PC-9 (cell line): ENCODE measurements at regions not wholly inside any gene's neighbourhood (a gene's known extent, or its start where the extent isn't known, plus 50 kb on each side); places are given as distances from the start of the nearest gene placed in this dataset.
"Not testable (repeated sequence)": the region's sequence is repeated elsewhere in the genome, so short reads cannot be mapped to it uniquely, and the experiment has no call there.

Experiments used
- BruUV-seq: library from RNA; stranded (reverse); fragments of 400-500 nt; replicated peaks from 2 replicates; lab custom pipeline; 2021; lab: Mats Ljungman, UMichigan
- CTCF ChIA-PET: fragments of 300-600 bp; sonication (Branson Sonifier 250); formaldehyde crosslinking; loops from one replicate; lab custom pipeline; 2022; ENCODE audit warnings: antibody characterized with exemption; lab: Charles Lee
- POLR2A ChIA-PET: fragments of 300-600 bp; sonication (Branson Sonifier 250); formaldehyde crosslinking; loops from one replicate; lab custom pipeline; 2022; ENCODE audit warnings: antibody characterized with exemption; ENCODE audit not compliant: unreplicated experiment; lab: Charles Lee
- DNase-seq, 2 experiments: peaks; one replicate each; pipeline versions ENCODE4 v3.0.0 to v3.0.0-alpha.2; 2015 to 2022; ENCODE audit warnings: mixed read lengths in 1 of 2
- H2AFZ ChIP-seq: fragments of 200-600 bp; sonication (generic); 2 replicates; pipeline ENCODE4 v1.8.1; 2017; ENCODE audit warnings: antibody characterized with exemption
- H3F3A ChIP-seq: fragments of 200-600 bp; sonication (generic); 2 replicates; pipeline ENCODE4 v1.8.1; 2017; ENCODE audit warnings: antibody characterized with exemption, mild to moderate bottlenecking, low read depth; ENCODE audit not compliant: insufficient read depth
- H3K27ac ChIP-seq: fragments of 200-600 bp; sonication (generic); 2 replicates; pipeline ENCODE4 v1.6.1; 2016; ENCODE audit warnings: mixed run types
- H3K27me3 ChIP-seq: fragments of 200-600 bp; sonication (generic); 2 replicates; pipeline ENCODE4 v1.6.1; 2016; ENCODE audit warnings: low read depth, mixed run types; ENCODE audit not compliant: insufficient read depth
- H3K36me3 ChIP-seq: fragments of 200-600 bp; sonication (generic); 2 replicates; pipeline ENCODE4 v1.6.1; 2016; ENCODE audit warnings: low read depth, mixed run types
- H3K4me1 ChIP-seq: fragments of 200-600 bp; sonication (generic); replicated peaks from 2 replicates; pipeline ENCODE4 v1.6.1; 2016; ENCODE audit warnings: mixed run types; ENCODE audit not compliant: insufficient read depth
- H3K4me2 ChIP-seq: fragments of 200-600 bp; sonication (generic); 2 replicates; pipeline ENCODE4 v1.6.1; 2017; ENCODE audit warnings: mixed run types
- H3K4me3 ChIP-seq: fragments of 200-600 bp; sonication (generic); 2 replicates; pipeline ENCODE4 v1.6.1; 2016; ENCODE audit warnings: mixed run types
- H3K79me2 ChIP-seq: fragments of 200-600 bp; sonication (generic); 2 replicates; pipeline ENCODE4 v1.6.1; 2017; ENCODE audit warnings: low read depth, mixed run types
- H3K9me2 ChIP-seq: fragments of 200-600 bp; sonication (generic); 2 replicates; pipeline ENCODE4 v1.8.1; 2017; ENCODE audit warnings: mild to moderate bottlenecking; ENCODE audit not compliant: insufficient read depth
- H3K9me3 ChIP-seq: fragments of 200-600 bp; sonication (generic); 2 replicates; pipeline ENCODE4 v1.8.1; 2016; ENCODE audit warnings: low read depth; ENCODE audit not compliant: insufficient read depth
- H4K20me1 ChIP-seq: fragments of 200-600 bp; sonication (generic); 2 replicates; pipeline ENCODE4 v1.8.1; 2017; ENCODE audit not compliant: insufficient read depth
- CTCF ChIP-seq: fragments of 200-600 bp; sonication (generic); conservative IDR thresholded peaks from 2 replicates; pipeline ENCODE4 v1.6.1; 2017; ENCODE audit warnings: mixed run types, antibody characterized with exemption, mild to moderate bottlenecking, moderate library complexity
- EZH2 ChIP-seq: fragments of 200-600 bp; sonication (generic); IDR thresholded peaks from 2 replicates; pipeline ENCODE4 v1.8.0; 2017; ENCODE audit warnings: antibody characterized with exemption, low read depth
- intact Hi-C: fragments of 100-400 bp; cut with micrococcal nuclease; formaldehyde crosslinking; loops from one replicate; pipeline ENCODE4 v1.10.0; 2022; ENCODE audit not compliant: unreplicated experiment

- H3K4me1 ChIP-seq: peaks cover 16% of the 10 kb centered on the region
- CTCF ChIA-PET: no interaction called here
- H3F3A ChIP-seq: peaks cover 8% of the 10 kb centered on the region; the same call in 1 of the 2 replicates
- no peaks in the 10 kb centered on the region for H3K36me3 ChIP-seq
- no peaks in the 10 kb centered on the region for H3K79me2 ChIP-seq
- BruUV-seq: no TSS peak
- no peak overlapping the region for H3K27ac ChIP-seq
- H3K27me3 ChIP-seq: no peaks in the 10 kb centered on the region
- no peak overlapping the region for H3K4me2 ChIP-seq
- no peak for TF ChIP-seq CTCF
- no peak for TF ChIP-seq EZH2
- no peak for DNase-seq
- no peaks in the 10 kb centered on the region for H4K20me1 ChIP-seq
- no peaks in the 10 kb centered on the region for H3K9me2 ChIP-seq
- no peak overlapping the region for H3K4me3 ChIP-seq
- intact Hi-C loops: no loop called here
- POLR2A ChIA-PET: no interaction called here
- H2AFZ ChIP-seq: no peak overlapping the region
- H3K9me3 ChIP-seq: no peaks in the 10 kb centered on the region
These were observed 132.4 kb downstream of the MRPL57 start for GRCh38 chr13:21308906-21309305.

GRCh38 chr13:21309542-21310172 is 133.2 kb downstream of the MRPL57 start:
- ChIA-PET POLR2A (no interaction called here), CTCF (no interaction called here)
- no peak overlapping the region for H2AFZ ChIP-seq
- intact Hi-C loops: no loop called here
- H3F3A ChIP-seq: peaks cover 8% of the 10 kb centered on the region; the same call in 1 of the 2 replicates
- no TSS peak for BruUV-seq
- no peak overlapping the region; the same call in 1 of the 2 replicates for H3K4me2 ChIP-seq
- TF ChIP-seq CTCF (no peak), EZH2 (no peak)
- H3K36me3 ChIP-seq: no peaks in the 10 kb centered on the region
- no peaks in the 10 kb centered on the region for H3K79me2 ChIP-seq
- peaks cover 16% of the 10 kb centered on the region for H3K4me1 ChIP-seq
- DNase-seq: no peak
- H3K27me3 ChIP-seq: no peaks in the 10 kb centered on the region
- H3K4me3 ChIP-seq: no peak overlapping the region
- peak overlapping the region; percentile 55 for H3K27ac ChIP-seq
- no peaks in the 10 kb centered on the region for H3K9me2 ChIP-seq
- no peaks in the 10 kb centered on the region for H3K9me3 ChIP-seq
- no peaks in the 10 kb centered on the region for H4K20me1 ChIP-seq

DNA sequence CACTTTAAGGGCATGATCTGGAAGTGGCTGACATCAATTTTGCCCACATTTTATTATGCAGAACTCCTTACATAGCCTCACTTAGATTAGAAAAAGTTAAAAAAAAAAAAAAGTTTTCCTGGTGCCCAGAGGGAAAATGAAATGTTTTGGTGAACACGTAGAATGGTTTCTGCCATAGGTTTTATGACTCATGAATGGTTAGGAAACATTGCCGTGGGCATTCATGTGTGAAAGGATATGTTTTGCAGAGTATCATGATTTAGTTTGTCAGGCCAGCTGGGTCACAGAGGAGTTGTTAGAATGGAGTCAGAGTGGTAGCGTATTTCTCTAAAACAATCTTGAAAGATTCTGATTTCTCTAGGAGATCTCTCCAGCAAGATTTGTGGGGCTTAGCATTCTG is 133.8 kb downstream of the MRPL57 start:
- Histone ChIP-seq H2AFZ (no peak overlapping the region), H3K4me3 (no peak overlapping the region), H3K27me3 (no peaks in the 10 kb centered on the region), H3K9me3 (no peaks in the 10 kb centered on the region), H3K4me1 (peaks cover 16% of the 10 kb centered on the region), H3F3A (peaks cover 8% of the 10 kb centered on the region; the same call in 1 of the 2 replicates), H3K79me2 (no peaks in the 10 kb centered on the region), H4K20me1 (no peaks in the 10 kb centered on the region), H3K9me2 (no peaks in the 10 kb centered on the region), H3K4me2 (no peak overlapping the region; the same call in 1 of the 2 replicates), H3K27ac (peak overlapping the region; percentile 55), H3K36me3 (no peaks in the 10 kb centered on the region)
- no TSS peak for BruUV-seq
- DNase-seq: peak in 1 of 2 experiments; percentile 80
- intact Hi-C loops: no loop called here
- TF ChIP-seq CTCF: no peak
- TF ChIP-seq EZH2: no peak
- CTCF ChIA-PET: no interaction called here
- POLR2A ChIA-PET: no interaction called here

GRCh38 chr13:21314976-21315375 is 138.5 kb downstream of the MRPL57 start:
- H3K9me3 ChIP-seq, H3F3A ChIP-seq, BruUV-seq, intact Hi-C loops, CTCF ChIA-PET, H3K9me2 ChIP-seq, H3K27me3 ChIP-seq, H3K4me2 ChIP-seq, H3K79me2 ChIP-seq, H4K20me1 ChIP-seq, H2AFZ ChIP-seq, H3K36me3 ChIP-seq, H3K4me3 ChIP-seq, POLR2A ChIA-PET, DNase-seq, H3K27ac ChIP-seq: not testable (repeated sequence)
- H3K4me1 ChIP-seq: peaks cover 11% of the 10 kb centered on the region
